Posterior cingulate gyrus (tissue), 11 donors: ENCODE measurements at regions not wholly inside any gene's neighbourhood (a gene's known extent, or its start where the extent isn't known, plus 50 kb on each side); places are given as distances from the start of the nearest gene placed in this dataset.
"Not testable (repeated sequence)": the region's sequence is repeated elsewhere in the genome, so short reads cannot be mapped to it uniquely, and the experiment has no call there.

Source experiments
- DNase-seq, 10 donors: peaks; one replicate each; pipeline versions ENCODE4 v3.0.0 to v3.0.0-alpha.2; 2020 to 2021; ENCODE audit warnings: mixed read lengths in 3 of 10
- intact Hi-C: fragments of 100-400 bp; cut with DNase I; formaldehyde crosslinking; loops from one replicate; pipeline ENCODE4 v1.15.1; 2023

DNA sequence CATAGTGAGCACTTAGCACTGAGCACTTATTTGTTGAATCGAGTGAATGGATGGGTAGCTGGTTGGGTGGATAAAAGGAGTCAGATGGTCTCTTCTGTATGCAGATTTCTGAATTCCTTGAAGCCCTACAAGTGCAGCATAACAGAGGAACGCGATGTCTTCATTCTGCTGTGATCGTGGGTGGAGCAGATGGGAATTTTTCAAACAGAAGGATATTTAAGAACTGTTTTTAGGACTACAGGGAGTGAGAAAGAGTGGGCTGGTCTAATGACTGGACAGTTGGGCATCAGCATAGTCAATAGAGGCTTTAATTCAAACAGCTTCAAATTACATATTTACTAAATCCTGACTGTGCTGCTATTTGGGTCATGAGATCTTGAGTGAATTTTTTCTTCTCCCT is 253.2 kb downstream of the CEMIP2 start:
- DNase-seq: peak in 3 of 10 donors; percentile 4 to 10 (median 9)
- intact Hi-C loops: no loop called here

DNA sequence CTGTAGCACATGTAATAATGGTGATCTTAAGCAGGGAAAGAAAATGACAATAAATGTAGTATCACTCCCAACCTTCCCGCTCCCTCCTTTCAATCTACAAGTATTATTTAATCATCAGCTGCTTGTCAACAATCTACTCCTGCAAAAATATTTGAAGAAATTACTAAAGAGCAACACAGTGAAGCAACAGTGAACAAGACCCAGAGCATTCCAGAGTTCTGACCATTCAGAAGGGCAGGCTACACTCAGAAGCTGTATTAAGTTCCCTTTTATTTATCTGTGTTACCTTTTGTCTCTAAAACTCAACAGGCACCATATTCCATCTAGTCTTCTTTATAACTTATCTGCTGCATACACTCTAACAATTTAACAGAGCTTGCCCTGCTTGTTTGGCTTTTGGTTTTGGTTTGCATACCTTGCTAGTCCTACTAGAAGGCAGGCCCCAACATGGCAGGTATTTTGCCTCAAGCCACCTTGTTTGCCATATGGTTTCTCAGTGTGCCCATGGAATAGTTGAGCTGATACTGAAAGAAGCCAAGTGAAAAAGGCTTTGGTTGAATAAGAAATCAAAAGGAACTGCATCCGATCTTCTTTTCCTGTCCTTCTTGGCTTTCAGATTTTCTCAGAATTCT is 253.9 kb downstream of the CEMIP2 start:
- no peak for DNase-seq
- intact Hi-C loops: no loop called here

DNA sequence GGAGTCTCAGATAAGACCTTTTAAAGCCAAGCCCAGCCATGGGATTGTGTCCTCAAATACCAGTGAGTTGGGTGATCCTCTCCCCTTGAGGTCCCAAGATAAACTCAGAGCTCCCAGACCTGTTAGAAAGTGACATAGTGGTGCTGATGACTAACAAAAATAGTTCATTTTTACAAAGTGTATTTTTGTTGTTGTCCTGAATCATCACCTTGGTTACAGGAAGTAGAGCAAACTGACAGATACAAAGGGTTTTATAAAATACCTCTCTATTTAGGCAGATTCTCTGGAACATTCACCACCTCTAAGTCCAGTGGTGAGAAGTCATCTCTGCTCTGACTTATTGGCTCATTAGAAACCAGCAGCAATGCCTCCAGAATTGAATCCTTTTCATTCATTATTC is 259.3 kb downstream of the CEMIP2 start:
- DNase-seq: no peak
- intact Hi-C loops: no loop called here

DNA sequence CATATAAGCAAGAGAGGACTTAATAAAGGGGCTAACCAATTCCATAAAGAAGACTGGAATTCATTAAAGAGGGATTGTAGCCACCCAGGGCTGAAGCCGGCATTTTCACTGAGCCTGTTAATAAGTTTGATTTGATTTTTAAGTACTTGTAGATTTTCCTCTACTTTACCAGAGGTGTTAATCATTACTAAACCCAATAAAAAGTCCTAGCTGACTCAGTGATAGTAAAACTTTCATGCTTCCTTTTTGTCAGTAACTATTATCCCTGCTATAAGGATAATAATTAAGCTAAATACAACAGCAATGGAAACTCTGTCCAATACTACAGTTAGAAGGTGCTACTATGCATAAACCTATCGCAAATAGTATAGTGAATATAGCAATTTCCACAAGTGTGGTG is 260.2 kb downstream of the CEMIP2 start:
- DNase-seq, intact Hi-C loops: not testable (repeated sequence)

DNA sequence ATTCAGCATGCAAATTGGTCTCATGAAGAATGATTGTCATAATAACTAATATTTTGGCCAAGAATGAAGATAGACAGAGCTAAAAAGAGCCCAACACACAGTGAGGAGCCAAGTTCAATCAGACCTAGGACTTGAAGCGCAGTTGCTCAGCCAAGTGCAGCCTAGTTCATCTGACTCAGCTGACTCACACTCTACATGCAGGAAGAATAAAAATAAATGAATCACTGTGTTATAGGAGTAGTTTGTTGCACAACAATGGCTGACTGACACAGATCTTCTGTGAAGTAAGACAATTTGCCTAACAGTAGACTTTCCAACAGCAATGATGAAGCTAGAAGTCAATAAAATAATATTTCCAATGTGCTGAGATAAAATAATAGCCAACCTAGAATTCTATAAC is 261.5 kb downstream of the CEMIP2 start:
- intact Hi-C loops: no loop called here
- DNase-seq: no peak

DNA sequence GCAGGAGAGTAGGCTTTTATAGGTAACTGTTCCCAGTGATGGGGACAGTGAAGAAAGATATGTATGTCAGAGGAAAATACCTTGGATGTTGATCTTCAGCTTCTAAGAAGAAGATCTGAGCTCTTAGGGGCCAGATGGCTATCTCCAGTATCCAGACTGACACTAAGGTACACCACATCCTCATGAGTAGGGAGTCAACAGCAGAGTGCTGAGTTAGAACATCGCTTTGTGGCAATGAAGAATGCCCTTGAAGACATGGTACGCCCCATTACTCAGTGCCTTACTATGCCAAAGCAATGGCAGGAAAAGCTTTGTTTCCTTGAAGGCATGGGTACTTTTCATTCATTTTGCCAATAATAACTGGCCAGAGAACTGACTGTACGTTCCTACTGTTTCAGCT is 263.7 kb downstream of the CEMIP2 start:
- no peak for DNase-seq
- intact Hi-C loops: no loop called here

DNA sequence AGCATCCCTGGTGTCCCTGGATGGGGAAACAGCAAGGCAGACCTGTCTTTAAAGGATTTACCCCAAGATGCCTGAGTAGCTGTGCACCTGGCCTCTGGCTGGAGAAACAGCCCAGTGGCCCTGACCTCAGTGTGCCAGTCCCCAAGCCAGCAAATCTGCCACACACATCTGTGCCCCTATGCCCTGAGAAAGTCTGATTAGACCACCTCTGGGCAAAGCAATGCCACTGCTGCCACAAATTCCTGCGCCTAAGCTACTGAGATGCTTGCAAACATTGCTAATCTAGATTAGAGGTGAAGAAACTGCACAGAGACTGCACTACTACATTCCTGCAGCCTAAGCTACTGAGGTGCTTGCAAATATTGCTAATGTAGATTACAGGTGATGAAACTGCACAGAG is 269.6 kb downstream of the CEMIP2 start:
- no peak for DNase-seq
- intact Hi-C loops: no loop called here

DNA sequence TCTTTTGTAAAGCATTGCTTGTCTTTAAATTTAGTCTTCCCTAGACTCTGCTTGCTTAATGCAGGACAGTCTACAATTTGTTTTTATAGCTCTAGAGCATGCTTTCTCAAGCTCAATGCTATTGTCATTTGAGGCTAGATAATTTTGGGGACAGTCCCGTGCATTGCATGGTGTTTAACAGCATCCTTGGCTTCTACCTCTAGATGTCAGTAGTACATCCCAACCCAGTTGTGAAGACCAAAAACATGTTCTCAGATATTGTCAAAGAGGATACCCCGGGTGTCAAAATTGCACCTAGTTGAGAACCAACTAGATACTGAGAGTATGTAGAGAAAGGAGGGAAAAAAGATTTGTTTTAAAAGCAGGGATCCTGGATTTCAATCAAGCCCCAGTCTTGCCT is 277.5 kb downstream of the CEMIP2 start:
- intact Hi-C loops: no loop called here
- no peak for DNase-seq

DNA sequence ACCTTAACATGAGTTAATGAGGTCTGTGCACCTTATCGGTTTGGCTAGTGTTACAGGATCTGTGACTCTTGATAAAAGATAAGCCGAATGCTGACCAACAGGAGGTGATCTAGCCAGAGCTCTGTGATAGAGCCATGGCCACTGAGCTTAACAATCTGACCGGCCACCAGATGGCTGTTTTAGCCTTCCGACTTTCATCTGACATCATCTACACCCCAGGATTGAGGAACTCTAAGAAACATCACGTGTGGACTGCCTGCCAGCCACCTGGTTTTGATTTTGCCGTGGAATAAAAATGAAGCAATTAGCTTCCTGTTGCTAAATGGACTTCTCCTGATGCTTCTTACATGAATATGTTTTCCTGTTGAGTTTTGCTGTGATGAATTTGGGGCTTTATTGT is 281.3 kb downstream of the CEMIP2 start:
- DNase-seq: no peak
- intact Hi-C loops: no loop called here

DNA sequence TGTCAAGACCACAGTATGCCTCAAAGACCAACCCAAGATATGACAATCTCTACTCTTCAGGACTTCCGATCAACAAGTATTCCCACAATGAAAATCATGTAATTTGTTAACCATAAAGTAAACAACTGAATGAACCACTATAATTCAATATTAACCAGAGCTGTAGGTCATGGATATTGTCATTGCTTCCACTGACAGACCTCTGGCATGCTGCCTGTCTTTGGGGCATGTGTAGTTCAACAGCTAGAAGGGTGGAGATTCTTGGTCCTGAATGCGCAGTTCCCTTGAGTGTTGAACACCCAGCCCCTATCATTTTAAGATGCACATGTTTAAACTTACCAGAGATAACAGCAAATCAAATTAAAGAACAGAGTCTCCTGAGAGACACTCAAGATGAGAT is 283.0 kb downstream of the CEMIP2 start:
- no peak for DNase-seq
- intact Hi-C loops: no loop called here

DNA sequence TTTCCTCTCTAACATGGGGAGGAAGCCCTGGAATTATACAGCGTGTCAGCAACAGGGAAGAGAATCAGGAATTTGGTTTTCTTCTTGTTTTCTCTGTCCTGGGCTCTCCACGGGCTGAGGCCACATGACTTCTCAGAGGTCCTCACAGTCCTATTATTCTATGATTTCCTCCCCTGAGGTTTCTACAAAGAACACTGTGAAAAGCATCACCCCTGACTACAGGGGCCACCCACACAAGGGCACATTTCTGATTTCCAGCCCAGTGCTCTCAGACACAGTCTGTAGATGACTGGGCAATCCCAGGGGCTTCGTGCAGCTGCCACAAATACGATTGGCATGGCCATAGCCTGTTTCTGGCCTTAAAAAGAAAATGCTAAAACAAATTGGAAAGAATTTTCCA is 284.9 kb downstream of the CEMIP2 start:
- DNase-seq: peak in 3 of 10 donors; percentile 6 to 73 (median 43)
- intact Hi-C loops: no loop called here

DNA sequence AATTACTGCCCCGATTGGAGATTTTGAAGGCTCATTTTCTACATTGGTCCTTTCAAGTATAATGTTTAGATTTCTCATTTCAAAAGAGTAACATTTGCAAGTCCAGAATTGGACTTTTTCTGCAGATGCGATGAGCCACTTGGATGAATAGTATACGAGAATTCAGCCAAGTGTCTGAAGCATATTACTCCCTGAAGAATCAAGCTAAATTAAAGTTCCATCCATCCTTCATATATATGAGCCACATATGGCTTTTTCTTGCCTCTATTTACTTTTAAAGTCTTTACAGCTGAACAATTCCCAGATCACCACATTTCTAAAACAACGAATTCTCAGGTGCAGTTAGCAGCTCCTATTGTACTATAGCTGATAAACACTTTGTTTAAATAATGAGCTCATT is 288.7 kb downstream of the CEMIP2 start:
- no peak for DNase-seq
- intact Hi-C loops: no loop called here

DNA sequence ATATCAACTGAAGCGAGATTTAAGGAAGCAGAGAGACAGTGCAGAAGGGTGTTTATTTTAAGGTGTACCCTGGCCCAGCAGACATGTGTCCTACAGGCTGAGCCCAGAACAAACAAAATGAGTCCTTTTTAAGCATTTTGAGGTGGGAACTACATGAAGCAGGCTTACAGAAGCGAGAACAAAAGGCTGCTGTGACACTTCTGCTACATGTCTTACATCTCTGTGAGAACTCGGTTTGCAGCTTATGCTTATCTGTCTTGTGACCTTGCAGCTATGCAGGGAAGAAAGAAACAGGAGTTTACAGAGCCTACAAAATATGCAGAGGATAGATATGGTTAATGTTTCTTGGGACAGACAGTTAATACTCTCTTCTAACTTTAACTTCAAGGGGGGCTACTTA is 295.9 kb downstream of the CEMIP2 start:
- DNase-seq: no peak
- intact Hi-C loops: no loop called here

DNA sequence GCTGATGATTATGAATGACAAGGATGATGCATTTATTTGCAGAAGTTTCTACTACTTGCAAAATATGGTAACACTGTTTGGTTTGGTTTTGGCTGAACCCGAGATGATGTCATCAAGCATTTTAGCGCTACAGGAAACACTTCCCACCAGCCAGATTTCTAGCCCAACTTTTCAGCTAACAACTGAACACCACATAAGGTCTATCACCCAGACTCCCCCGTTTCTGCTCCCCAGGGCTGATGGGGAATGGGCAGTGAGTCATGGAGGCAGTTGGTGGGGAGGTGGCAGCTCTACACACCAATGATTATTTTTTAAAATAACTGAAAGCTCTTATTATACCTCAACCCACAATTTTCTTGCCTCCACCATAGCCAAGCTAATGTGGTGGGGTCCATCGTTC is 302.9 kb downstream of the CEMIP2 start:
- peak in 1 of 10 donors; percentile 38 for DNase-seq
- intact Hi-C loops: no loop called here

DNA sequence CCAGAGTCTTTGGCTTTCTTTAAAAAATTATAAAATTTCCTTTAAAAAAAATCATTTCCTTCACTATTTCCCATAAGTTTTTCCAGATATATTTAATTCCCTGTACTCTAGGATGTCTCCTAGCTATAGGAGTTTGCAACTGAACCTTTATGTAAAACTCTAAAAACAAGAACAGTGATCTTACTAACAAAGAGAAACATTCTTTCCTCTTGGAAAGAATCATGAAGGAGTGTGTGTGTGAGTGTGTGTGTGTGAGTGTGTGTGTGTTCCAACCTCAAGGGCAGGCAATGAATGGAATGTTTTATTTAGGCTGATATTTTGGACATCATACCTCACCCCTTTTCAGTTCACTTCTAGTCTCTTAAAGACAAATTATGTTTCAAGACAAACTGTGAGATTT is 309.2 kb downstream of the CEMIP2 start:
- intact Hi-C loops: no loop called here
- no peak for DNase-seq

DNA sequence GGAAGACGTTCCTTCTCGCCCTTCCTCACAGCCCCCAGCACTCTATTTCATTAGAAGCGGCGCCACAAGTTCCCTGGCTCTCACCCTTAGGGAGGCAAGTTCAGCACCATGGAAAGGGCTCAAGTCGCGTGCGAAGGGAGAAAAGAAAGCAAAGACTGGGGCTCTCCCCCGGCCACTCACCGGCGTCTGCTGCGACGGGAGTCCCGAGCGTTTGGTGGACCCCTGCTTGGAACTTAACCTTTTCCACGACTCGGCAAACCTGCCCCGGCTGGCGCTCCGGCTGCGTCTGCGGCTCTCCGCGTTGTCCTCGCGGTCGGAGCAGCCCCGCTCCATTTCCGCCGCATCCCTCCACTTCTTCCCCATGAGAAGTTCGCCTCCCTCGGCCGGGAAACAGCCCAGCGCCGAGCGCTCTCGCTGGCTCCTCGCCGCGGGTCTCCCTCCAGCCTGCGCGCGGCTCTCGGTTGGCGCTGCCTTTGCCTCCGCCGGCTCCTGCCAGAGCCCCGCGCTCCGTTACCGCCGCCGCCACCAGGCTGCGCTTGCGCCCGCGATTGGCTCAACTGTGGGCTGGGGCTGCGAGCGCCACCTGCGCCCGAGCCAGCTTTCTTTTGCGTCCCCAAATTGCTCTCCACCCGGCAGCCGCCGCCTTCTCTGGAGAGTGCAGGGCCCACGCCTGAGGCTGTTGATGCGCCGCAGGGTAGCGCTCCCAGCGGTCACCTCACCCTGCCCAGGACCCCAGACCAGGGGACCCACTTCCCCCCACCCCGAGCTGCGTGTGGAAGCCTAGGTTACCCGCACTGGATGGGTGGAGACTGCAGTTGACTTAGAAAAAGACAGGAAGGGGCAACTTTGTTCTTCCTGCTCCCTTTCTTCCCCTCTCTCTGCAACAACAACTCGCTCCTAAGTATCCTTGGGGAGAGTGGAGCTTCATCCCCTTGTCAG is 321.6 kb downstream of the CEMIP2 start:
- DNase-seq: peak; percentile 15 to 94 (median 59)

DNA sequence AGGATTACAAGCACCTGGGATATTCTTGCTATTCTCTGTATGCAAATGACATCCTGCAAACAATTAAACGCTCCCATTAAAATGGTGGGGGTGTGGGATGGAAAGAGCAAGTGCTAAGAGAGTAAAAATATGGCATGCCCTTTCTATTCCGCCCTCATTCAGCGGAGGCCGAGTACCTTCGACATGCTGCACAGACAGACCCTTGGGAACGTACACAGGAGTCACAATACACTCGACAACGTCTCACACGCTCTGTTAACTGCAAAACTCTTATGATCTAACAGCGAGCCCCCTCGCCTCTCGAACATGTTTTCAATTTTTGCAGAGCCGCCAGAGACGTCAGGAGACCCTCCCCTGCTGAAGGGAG is 322.2 kb downstream of the CEMIP2 start:
- intact Hi-C loops: no loop called here
- DNase-seq: no peak

More for the DNA sequence above, 321.6 kb downstream of the CEMIP2 start:
- intact Hi-C loops: no loop called here

DNA sequence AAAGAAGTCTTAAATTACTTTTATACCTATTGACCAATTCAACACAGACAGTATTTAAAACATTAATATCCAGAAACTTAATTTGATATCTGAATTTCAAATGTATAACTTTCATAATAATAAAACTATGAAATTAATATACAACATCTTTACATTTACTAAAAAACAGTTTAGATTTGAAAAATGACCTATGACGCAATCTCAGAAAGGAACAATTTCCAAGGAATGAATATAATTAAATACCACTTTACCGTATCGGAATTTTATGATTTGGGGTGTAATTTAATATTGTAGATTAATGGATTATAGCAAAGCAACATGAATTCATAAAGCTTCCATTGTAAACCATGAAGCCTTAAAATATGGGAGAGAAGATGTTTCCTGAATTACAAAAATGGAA is 321.5 kb upstream of the TRPM3 start:
- intact Hi-C loops: no loop called here
- DNase-seq: no peak

DNA sequence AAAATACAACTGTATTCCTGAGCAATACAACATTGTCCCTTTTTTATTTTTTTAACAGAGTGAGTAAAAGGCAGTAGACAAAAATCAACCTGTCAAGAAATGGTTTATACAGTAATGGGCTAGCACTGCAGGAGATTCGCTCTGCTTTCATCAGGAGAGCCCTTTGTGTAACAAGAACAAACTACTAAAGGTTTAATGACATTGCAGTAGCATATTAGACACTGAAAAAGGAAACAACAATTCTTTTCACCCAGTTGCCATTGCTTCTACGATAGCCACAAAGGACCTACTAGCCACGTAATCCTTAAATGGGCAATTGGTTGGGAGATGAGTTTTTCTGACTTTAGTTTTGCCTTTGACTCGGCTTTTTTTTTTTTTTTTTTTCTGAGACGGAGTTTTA is 319.8 kb upstream of the TRPM3 start:
- no peak for DNase-seq
- intact Hi-C loops: no loop called here

DNA sequence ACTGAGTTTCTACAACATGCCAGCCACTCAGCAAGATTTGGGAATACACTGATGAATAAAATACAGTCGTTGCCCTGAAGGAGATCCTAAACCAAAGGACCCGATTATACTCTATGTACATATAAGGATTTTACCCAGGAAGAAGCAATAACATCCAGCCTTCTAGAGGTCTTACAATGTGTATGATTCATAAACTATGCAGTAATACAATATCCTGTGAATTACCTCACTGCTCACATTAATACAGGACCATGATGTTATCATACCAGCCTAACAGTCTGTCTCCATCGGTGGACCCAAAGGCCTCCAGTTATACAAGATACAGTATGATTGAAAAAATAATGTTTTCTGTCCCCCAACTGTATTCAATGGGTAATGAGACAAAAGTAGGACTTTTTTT is 310.5 kb upstream of the TRPM3 start:
- intact Hi-C loops: no loop called here
- DNase-seq: no peak

DNA sequence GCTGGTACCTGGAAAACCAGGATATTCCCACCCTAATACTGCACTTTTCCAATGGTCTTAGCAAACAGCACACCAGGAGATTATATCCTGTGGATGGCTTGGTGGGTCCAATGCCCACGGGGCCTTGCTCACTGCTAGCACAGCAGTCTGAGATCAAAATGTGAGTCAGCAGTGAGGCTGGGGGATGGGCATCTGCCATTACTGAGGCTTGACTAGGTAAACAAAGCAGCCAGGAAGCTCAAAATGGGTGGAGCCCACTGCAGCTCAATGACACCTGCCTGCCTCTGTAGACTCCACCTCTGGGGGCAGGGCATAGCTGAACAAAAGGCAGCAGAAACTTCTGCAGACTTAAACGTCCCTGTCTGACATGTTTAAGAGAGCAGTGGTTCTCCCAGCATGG is 285.9 kb upstream of the TRPM3 start:
- DNase-seq, intact Hi-C loops: not testable (repeated sequence)

DNA sequence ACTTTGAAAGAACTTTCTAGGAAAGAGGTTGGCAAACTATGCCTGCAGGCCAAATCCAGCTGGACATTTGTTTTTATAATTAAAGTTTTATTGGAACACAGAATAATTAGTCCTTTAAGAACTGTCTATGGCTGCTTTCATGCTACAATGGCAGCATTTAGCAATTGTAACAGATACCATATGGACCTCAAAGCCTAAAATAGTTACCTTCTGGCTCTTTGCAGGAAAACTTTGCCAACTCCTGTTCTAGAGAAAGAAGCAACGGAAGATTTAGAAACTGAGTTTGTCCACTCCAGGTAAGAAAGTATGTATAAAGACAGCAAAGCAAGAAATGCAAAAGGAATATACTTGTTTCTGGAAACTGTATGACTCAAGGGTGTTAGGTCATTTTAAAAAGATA is 281.7 kb upstream of the TRPM3 start:
- intact Hi-C loops: no loop called here
- no peak for DNase-seq
